SK-N-SH (cell line): ENCODE measurements at regions not wholly inside any gene's neighbourhood (a gene's known extent, or its start where the extent isn't known, plus 50 kb on each side); places are given as distances from the start of the nearest gene placed in this dataset.

Experiments used
- CTCF ChIA-PET: fragments of 300-600, 350-600 bp; formaldehyde crosslinking; extraction: SDS; loops from one replicate; lab custom pipeline; 2021; lab: Yijun Ruan, JAX
- POLR2A ChIA-PET: fragments of 350-600 bp; sonication (Branson Sonifier 250); formaldehyde crosslinking; extraction: SDS; loops from one replicate; lab custom pipeline; 2020; ENCODE audit warnings: antibody characterized with exemption, inconsistent platforms; lab: Yijun Ruan, JAX
- DNase-seq: peaks from one replicate; pipeline ENCODE4 v3.0.0; 2012
- H2AFZ ChIP-seq: fragments of 200-600 bp; sonication (generic); 2 replicates; pipeline ENCODE4 v1.8.1; 2016; ENCODE audit warnings: antibody characterized with exemption, mild to moderate bottlenecking, low read depth
- H3F3A ChIP-seq: fragments of 200-600 bp; sonication (generic); replicated peaks from 2 replicates; pipeline ENCODE3; 2016; ENCODE audit warnings: antibody characterized with exemption, mild to moderate bottlenecking; ENCODE audit not compliant: insufficient read depth
- H3K27ac ChIP-seq, 2 experiments: fragments of 200-500 bp in 1 of 2; fragments of 200-600 bp in 1 of 2; sonication (Bioruptor generic) in 1 of 2; sonication (generic), shearing (Covaris generic) in 1 of 2; 2 replicates each; pipeline versions ENCODE4 v1.5.1 to v1.6.1; 2014 to 2016; ENCODE audit warnings: low read depth in 2 of 2, inconsistent platforms in 1 of 2, low read length in 1 of 2, mild to moderate bottlenecking in 1 of 2, mixed read lengths in 1 of 2
- H3K27me3 ChIP-seq: fragments of 200-600 bp; sonication (generic), shearing (Covaris generic); 2 replicates; pipeline ENCODE4 v1.6.1; 2016; ENCODE audit warnings: mixed run types; ENCODE audit not compliant: insufficient read depth
- H3K36me3 ChIP-seq, 2 experiments: fragments of 200-500 bp in 1 of 2; fragments of 200-600 bp in 1 of 2; sonication (Bioruptor generic) in 1 of 2; sonication (generic) in 1 of 2; replicated peaks in 1 of 2; 2 replicates each; pipeline versions ENCODE3 to v1.5.1; 2014 to 2016; ENCODE audit warnings: low read length in 1 of 2, mild to moderate bottlenecking in 1 of 2; ENCODE audit not compliant: insufficient read depth in 2 of 2, control insufficient read depth in 1 of 2
- H3K4me1 ChIP-seq, 2 experiments: fragments of 200-500 bp in 1 of 2; fragments of 200-600 bp in 1 of 2; sonication (Bioruptor generic) in 1 of 2; sonication (generic), shearing (Covaris generic) in 1 of 2; 2 replicates each; pipeline versions ENCODE4 v1.5.1 to v1.6.1; 2014 to 2016; ENCODE audit warnings: low read depth in 1 of 2, low read length in 1 of 2, mixed run types in 1 of 2; ENCODE audit not compliant: insufficient read depth in 2 of 2, control insufficient read depth in 1 of 2
- H3K4me2 ChIP-seq: fragments of 200-600 bp; sonication (generic), shearing (Covaris generic); 2 replicates; pipeline ENCODE4 v1.6.1; 2017; ENCODE audit warnings: mixed run types
- H3K4me3 ChIP-seq, 2 experiments: fragments of 200-500 bp in 1 of 2; fragments of 200-600 bp in 1 of 2; sonication (Bioruptor generic) in 1 of 2; sonication (generic), shearing (Covaris generic) in 1 of 2; 2 replicates each; pipeline versions ENCODE4 v1.5.1 to v1.8.1; 2014 to 2016; ENCODE audit warnings: low read depth in 2 of 2, inconsistent platforms in 1 of 2, low read length in 1 of 2, mild to moderate bottlenecking in 1 of 2, mixed read lengths in 1 of 2, moderate library complexity in 1 of 2
- H3K79me2 ChIP-seq: fragments of 200-600 bp; sonication (generic); 2 replicates; pipeline ENCODE4 v1.8.1; 2017; ENCODE audit warnings: mild to moderate bottlenecking; ENCODE audit not compliant: insufficient read depth
- H3K9ac ChIP-seq: fragments of 200-600 bp; sonication (generic); 2 replicates; pipeline ENCODE4 v1.6.1; 2017; ENCODE audit warnings: mixed run types
- H3K9me2 ChIP-seq: fragments of 200-600 bp; sonication (generic); 2 replicates; pipeline ENCODE4 v1.6.1; 2017; ENCODE audit warnings: mixed run types
- H3K9me3 ChIP-seq: fragments of 200-600 bp; sonication (generic); 2 replicates; pipeline ENCODE4 v1.6.1; 2017; ENCODE audit warnings: mixed run types, mild to moderate bottlenecking, moderate library complexity
- H4K20me1 ChIP-seq: fragments of 200-600 bp; sonication (generic); 2 replicates; pipeline ENCODE4 v1.6.1; 2017; ENCODE audit warnings: mild to moderate bottlenecking, mixed run types; ENCODE audit not compliant: insufficient read depth
- FOSL2 ChIP-seq: IDR thresholded peaks from 2 replicates; pipeline ENCODE4 v1.4.0; 2012; ENCODE audit warnings: low read depth, mild to moderate bottlenecking, moderate library complexity, borderline replicate concordance
- FOXJ3 ChIP-seq: sonication (generic); formaldehyde crosslinking; IDR thresholded peaks from 2 replicates; pipeline ENCODE4 v1.5.1; 2020; ENCODE audit warnings: mild to moderate bottlenecking, missing genetic modification reagents
- FOXM1 ChIP-seq: IDR thresholded peaks from 2 replicates; pipeline ENCODE4 v1.4.0; 2012; ENCODE audit warnings: low read depth, mild to moderate bottlenecking
- GABPA ChIP-seq: IDR thresholded peaks from 2 replicates; pipeline ENCODE4 v1.4.0; 2012; ENCODE audit warnings: low read depth, mild to moderate bottlenecking
- MEF2A ChIP-seq: IDR thresholded peaks from 2 replicates; pipeline ENCODE4 v1.4.0; 2012; ENCODE audit warnings: low read depth, borderline replicate concordance
- MXI1 ChIP-seq: IDR thresholded peaks from 2 replicates; pipeline ENCODE4 v1.6.1; 2012; ENCODE audit warnings: mild to moderate bottlenecking, low read depth, low read length, improper control_type of control experiment
- RAD21 ChIP-seq: IDR thresholded peaks from 2 replicates; pipeline ENCODE4 v1.6.1; 2012; ENCODE audit warnings: mild to moderate bottlenecking, low read length
- RCOR1 ChIP-seq: fragments of 150-350 bp; IDR thresholded peaks from 2 replicates; pipeline ENCODE4 v1.6.1; 2017; ENCODE audit warnings: antibody characterized with exemption, low read length
- SIN3A ChIP-seq: IDR thresholded peaks from 2 replicates; pipeline ENCODE4 v1.6.1; 2012; ENCODE audit warnings: low read depth, mild to moderate bottlenecking, low read length, moderate library complexity, borderline replicate concordance
- SMC3 ChIP-seq: IDR thresholded peaks from 2 replicates; pipeline ENCODE4 v1.6.1; 2012; ENCODE audit warnings: low read depth, low read length, improper control_type of control experiment
- TAF1 ChIP-seq: IDR thresholded peaks from 2 replicates; pipeline ENCODE4 v1.6.1; 2012; ENCODE audit warnings: low read depth, mild to moderate bottlenecking, low read length, moderate library complexity, borderline replicate concordance
- TCF12 ChIP-seq: IDR thresholded peaks from 2 replicates; pipeline ENCODE4 v1.4.0; 2012
- TEAD4 ChIP-seq: IDR thresholded peaks from 2 replicates; pipeline ENCODE4 v1.4.0; 2012; ENCODE audit warnings: mild to moderate bottlenecking, borderline replicate concordance; ENCODE audit not compliant: insufficient read depth
- WGBS: methylation state at CpG from one replicate; pipeline ENCODE4 v1.1.6; 2017; ENCODE audit warnings: low lambda C conversion rate; 5-methylcytosine and 5-hydroxymethylcytosine counted together
- TF ChIP-seq, protein P1 (sequence below): fragments of 200-600 bp; sonication (generic); IDR thresholded peaks from 2 replicates; pipeline ENCODE4 v1.6.1; 2017; ENCODE audit warnings: antibody characterized with exemption, mild to moderate bottlenecking, moderate library complexity
- TF ChIP-seq, protein P2 (sequence below): IDR thresholded peaks from 2 replicates; pipeline ENCODE4 v1.4.0; 2012; ENCODE audit warnings: low read depth, borderline replicate concordance
- TF ChIP-seq, protein P3 (sequence below): IDR thresholded peaks from 2 replicates; pipeline ENCODE4 v1.4.0; 2012; ENCODE audit warnings: low read depth
- TF ChIP-seq, protein P4 (sequence below): IDR thresholded peaks from 2 replicates; pipeline ENCODE4 v1.4.0; 2012; ENCODE audit warnings: low read depth, borderline replicate concordance
- TF ChIP-seq, protein P5 (sequence below): fragments of 150-350 bp; IDR thresholded peaks from 2 replicates; pipeline ENCODE4 v1.6.1; 2016; ENCODE audit warnings: mild to moderate bottlenecking, low read depth, low read length
- TF ChIP-seq, protein P6 (sequence below): IDR thresholded peaks from 2 replicates; pipeline ENCODE4 v1.6.1; 2012; ENCODE audit warnings: mild to moderate bottlenecking, low read depth, low read length, moderate library complexity

DNA sequence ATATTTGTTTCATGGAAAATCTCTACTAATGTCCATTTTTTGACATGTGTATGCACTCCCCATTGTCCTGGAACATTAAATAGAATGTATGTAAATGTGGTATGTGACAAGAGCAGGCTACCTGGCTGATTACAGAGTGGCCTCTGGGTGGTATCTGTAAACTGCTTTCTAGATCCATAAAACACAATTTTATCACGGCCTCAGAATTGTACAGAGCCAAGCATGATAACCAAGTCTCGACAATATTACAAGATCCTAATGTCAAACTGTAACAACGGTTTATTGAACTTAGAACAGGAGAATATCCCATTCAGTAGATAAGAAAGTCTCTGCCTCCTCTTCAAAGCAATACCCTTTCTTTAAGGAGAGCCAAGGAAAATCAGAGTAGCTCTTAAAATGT is 212.4 kb downstream of the PCDH7 start:
- Histone ChIP-seq H3K9ac (no peak overlapping the region), H3K4me2 (no peak overlapping the region), H3K79me2 (no peaks in the 10 kb centered on the region), H3K27me3 (no peaks in the 10 kb centered on the region), H3F3A (no peaks in the 10 kb centered on the region), H3K9me2 (no peaks in the 10 kb centered on the region), H4K20me1 (no peaks in the 10 kb centered on the region), H3K9me3 (no peaks in the 10 kb centered on the region), H3K27ac (no peak overlapping the region), H2AFZ (no peak overlapping the region), H3K4me3 (no peak overlapping the region), H3K4me1 (peaks cover 0 to 3% of the 10 kb centered on the region in 2 experiments; a peak in 2 of 4 replicates), H3K36me3 (no peaks in the 10 kb centered on the region)
- no peak for DNase-seq
- ChIA-PET POLR2A (no interaction called here), CTCF (no interaction called here)
- WGBS: 55% methylated on average over 3 of the region's 3 CpGs
- TF ChIP-seq TAF1 (no peak), FOXJ3 (CRISPR knock-in tag) (no peak), MEF2A (no peak), GABPA (no peak), MXI1 (no peak), SMC3 (no peak), TCF12 (no peak), RCOR1 (no peak), FOXM1 (no peak), RAD21 (no peak)
- TF ChIP-seq, protein P1, sequence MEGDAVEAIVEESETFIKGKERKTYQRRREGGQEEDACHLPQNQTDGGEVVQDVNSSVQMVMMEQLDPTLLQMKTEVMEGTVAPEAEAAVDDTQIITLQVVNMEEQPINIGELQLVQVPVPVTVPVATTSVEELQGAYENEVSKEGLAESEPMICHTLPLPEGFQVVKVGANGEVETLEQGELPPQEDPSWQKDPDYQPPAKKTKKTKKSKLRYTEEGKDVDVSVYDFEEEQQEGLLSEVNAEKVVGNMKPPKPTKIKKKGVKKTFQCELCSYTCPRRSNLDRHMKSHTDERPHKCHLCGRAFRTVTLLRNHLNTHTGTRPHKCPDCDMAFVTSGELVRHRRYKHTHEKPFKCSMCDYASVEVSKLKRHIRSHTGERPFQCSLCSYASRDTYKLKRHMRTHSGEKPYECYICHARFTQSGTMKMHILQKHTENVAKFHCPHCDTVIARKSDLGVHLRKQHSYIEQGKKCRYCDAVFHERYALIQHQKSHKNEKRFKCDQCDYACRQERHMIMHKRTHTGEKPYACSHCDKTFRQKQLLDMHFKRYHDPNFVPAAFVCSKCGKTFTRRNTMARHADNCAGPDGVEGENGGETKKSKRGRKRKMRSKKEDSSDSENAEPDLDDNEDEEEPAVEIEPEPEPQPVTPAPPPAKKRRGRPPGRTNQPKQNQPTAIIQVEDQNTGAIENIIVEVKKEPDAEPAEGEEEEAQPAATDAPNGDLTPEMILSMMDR: no peak
- TF ChIP-seq, protein P2, sequence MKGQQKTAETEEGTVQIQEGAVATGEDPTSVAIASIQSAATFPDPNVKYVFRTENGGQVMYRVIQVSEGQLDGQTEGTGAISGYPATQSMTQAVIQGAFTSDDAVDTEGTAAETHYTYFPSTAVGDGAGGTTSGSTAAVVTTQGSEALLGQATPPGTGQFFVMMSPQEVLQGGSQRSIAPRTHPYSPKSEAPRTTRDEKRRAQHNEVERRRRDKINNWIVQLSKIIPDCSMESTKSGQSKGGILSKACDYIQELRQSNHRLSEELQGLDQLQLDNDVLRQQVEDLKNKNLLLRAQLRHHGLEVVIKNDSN: no peak
- TF ChIP-seq, protein P3, sequence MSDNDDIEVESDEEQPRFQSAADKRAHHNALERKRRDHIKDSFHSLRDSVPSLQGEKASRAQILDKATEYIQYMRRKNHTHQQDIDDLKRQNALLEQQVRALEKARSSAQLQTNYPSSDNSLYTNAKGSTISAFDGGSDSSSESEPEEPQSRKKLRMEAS: no peak

DNA sequence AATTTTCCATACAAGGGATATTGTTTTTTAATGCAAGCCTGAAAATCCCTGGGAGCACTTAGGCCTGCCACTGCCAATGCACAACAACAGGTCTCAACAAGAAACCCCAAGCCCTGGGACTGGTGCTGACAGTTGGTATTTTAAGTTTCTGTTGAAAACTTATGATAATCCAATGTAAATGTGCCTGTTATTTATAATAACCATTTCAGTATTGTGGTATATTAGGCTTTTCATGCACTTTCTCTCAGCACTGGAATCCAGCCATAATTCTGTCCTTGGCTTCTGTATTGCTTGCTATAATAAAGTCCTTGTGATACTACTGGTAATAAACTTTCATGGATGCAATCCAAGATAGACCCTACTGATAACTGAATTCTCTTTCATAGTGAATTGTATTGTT is 218.9 kb downstream of the PCDH7 start:
- Histone ChIP-seq H3F3A (no peaks in the 10 kb centered on the region), H3K4me2 (no peak overlapping the region), H4K20me1 (no peaks in the 10 kb centered on the region), H2AFZ (no peak overlapping the region), H3K27me3 (no peaks in the 10 kb centered on the region), H3K9ac (no peak overlapping the region), H3K27ac (no peak overlapping the region), H3K4me1 (peaks cover 0 to 3% of the 10 kb centered on the region in 2 experiments; a peak in 3 of 4 replicates)
- POLR2A ChIA-PET: no interaction called here
- TF ChIP-seq, protein P3: no peak
- TF ChIP-seq, protein P4, sequence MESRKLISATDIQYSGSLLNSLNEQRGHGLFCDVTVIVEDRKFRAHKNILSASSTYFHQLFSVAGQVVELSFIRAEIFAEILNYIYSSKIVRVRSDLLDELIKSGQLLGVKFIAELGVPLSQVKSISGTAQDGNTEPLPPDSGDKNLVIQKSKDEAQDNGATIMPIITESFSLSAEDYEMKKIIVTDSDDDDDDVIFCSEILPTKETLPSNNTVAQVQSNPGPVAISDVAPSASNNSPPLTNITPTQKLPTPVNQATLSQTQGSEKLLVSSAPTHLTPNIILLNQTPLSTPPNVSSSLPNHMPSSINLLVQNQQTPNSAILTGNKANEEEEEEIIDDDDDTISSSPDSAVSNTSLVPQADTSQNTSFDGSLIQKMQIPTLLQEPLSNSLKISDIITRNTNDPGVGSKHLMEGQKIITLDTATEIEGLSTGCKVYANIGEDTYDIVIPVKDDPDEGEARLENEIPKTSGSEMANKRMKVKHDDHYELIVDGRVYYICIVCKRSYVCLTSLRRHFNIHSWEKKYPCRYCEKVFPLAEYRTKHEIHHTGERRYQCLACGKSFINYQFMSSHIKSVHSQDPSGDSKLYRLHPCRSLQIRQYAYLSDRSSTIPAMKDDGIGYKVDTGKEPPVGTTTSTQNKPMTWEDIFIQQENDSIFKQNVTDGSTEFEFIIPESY: no peak
- TF ChIP-seq RAD21 (no peak), FOSL2 (no peak), SIN3A (no peak), TEAD4 (no peak)
- TF ChIP-seq, protein P5, sequence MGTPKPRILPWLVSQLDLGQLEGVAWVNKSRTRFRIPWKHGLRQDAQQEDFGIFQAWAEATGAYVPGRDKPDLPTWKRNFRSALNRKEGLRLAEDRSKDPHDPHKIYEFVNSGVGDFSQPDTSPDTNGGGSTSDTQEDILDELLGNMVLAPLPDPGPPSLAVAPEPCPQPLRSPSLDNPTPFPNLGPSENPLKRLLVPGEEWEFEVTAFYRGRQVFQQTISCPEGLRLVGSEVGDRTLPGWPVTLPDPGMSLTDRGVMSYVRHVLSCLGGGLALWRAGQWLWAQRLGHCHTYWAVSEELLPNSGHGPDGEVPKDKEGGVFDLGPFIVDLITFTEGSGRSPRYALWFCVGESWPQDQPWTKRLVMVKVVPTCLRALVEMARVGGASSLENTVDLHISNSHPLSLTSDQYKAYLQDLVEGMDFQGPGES: no peak
- TF ChIP-seq, protein P6, sequence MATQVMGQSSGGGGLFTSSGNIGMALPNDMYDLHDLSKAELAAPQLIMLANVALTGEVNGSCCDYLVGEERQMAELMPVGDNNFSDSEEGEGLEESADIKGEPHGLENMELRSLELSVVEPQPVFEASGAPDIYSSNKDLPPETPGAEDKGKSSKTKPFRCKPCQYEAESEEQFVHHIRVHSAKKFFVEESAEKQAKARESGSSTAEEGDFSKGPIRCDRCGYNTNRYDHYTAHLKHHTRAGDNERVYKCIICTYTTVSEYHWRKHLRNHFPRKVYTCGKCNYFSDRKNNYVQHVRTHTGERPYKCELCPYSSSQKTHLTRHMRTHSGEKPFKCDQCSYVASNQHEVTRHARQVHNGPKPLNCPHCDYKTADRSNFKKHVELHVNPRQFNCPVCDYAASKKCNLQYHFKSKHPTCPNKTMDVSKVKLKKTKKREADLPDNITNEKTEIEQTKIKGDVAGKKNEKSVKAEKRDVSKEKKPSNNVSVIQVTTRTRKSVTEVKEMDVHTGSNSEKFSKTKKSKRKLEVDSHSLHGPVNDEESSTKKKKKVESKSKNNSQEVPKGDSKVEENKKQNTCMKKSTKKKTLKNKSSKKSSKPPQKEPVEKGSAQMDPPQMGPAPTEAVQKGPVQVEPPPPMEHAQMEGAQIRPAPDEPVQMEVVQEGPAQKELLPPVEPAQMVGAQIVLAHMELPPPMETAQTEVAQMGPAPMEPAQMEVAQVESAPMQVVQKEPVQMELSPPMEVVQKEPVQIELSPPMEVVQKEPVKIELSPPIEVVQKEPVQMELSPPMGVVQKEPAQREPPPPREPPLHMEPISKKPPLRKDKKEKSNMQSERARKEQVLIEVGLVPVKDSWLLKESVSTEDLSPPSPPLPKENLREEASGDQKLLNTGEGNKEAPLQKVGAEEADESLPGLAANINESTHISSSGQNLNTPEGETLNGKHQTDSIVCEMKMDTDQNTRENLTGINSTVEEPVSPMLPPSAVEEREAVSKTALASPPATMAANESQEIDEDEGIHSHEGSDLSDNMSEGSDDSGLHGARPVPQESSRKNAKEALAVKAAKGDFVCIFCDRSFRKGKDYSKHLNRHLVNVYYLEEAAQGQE: no peak
- TF ChIP-seq, all 33 proteins: peak for 0
- Histone ChIP-seq H3K79me2 (no peaks in the 10 kb centered on the region), H3K9me3 (no peaks in the 10 kb centered on the region), H3K36me3 (no peaks in the 10 kb centered on the region), H3K9me2 (no peaks in the 10 kb centered on the region), H3K4me3 (no peak overlapping the region)
- CTCF ChIA-PET: no interaction called here
- DNase-seq: no peak
